Fibroblast of mammary gland (primary cell): ENCODE measurements at regions not wholly inside any gene's neighbourhood (a gene's known extent, or its start where the extent isn't known, plus 50 kb on each side); places are given as distances from the start of the nearest gene placed in this dataset.
A peak's percentile ranks its signal among the peaks of the same experiment; 100 is the strongest.

ENCODE experiments used
- DNase-seq: peaks from one replicate; pipeline ENCODE4 v3.0.0-alpha.2; 2010; ENCODE audit warnings: low read depth
- H3K4me3 ChIP-seq: 2 replicates; pipeline ENCODE4 v1.5.1; 2011; ENCODE audit warnings: low read depth, mild to moderate bottlenecking, low read length, moderate library complexity; ENCODE audit not compliant: control insufficient read depth
- CTCF ChIP-seq: conservative IDR thresholded peaks from 2 replicates; pipeline ENCODE4 v1.5.1; 2011; ENCODE audit warnings: low read depth, low read length, inconsistent platforms; ENCODE audit not compliant: control insufficient read depth, insufficient read depth

- TF ChIP-seq CTCF, result no peak
- DNase-seq, result no peak
- no peak overlapping the region for H3K4me3 ChIP-seq
Observed at GRCh38 chr15:31586841-31587240, 260.2 kb downstream of the KLF13 start.

GRCh38 chr15:31587583-31587982, 260.9 kb downstream of the KLF13 start:
- H3K4me3 ChIP-seq, result no peak overlapping the region
- DNase-seq, result no peak
- TF ChIP-seq CTCF, result no peak

GRCh38 chr15:31590609-31591008, 264.0 kb downstream of the KLF13 start:
- no peak for TF ChIP-seq CTCF
- DNase-seq, result no peak

GRCh38 chr15:31591908-31592307, 265.3 kb downstream of the KLF13 start:
- H3K4me3 ChIP-seq, result no peak overlapping the region
- TF ChIP-seq CTCF, result no peak
- DNase-seq, result no peak

More at GRCh38 chr15:31590609-31591008, 264.0 kb downstream of the KLF13 start:
- no peak overlapping the region for H3K4me3 ChIP-seq

- TF ChIP-seq CTCF, result no peak
- no peak overlapping the region for H3K4me3 ChIP-seq
- no peak for DNase-seq
Observed at GRCh38 chr15:31597466-31597865, 270.8 kb downstream of the KLF13 start.

- H3K4me3 ChIP-seq, result no peak overlapping the region
- no peak for TF ChIP-seq CTCF
- DNase-seq, result no peak
Observed at GRCh38 chr15:31598620-31599019, 272.0 kb downstream of the KLF13 start.

GRCh38 chr15:31605467-31605931, 278.9 kb downstream of the KLF13 start:
- no peak for TF ChIP-seq CTCF
- DNase-seq, result peak; percentile 25

More at GRCh38 chr15:31605467-31605931, 278.9 kb downstream of the KLF13 start:
- no peak overlapping the region for H3K4me3 ChIP-seq
